ENCODE measurements at regions not wholly inside any gene's neighbourhood (a gene's known extent, or its start where the extent isn't known, plus 50 kb on each side); places are given as distances from the start of the nearest gene placed in this dataset.

DNA sequence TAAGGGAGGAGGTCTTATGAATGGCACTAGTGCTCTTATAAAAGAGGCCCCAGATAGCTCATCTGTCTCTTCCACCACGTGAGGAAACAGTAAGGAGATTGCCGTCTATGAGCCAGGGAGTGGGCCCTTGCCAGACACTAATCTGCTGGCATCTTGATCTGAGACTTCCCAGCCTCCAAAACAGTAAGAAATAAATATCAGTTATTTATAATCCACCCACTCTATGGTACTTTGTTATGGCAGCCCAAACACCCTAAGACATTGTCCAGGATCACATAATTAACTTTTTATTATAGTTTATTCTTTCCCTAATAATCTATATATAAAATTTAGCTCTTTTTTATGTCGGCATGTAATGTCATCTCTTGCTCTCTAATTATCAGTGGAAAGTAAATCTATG, 144.0 kb upstream of the IRF2BP2 start:
- no peak for TF ChIP-seq EZH2 (IDR thresholded peaks at IDR 0.05; ENCODE audit: borderline replicate concordance, low read depth, low read length, poor library complexity, severe bottlenecking)
- no peak for TF ChIP-seq CTCF (conservative IDR thresholded peaks at IDR 0.05; ENCODE audit: low read depth, low read length)
